IMR-90 (cell line): ENCODE measurements at regions not wholly inside any gene's neighbourhood (a gene's known extent, or its start where the extent isn't known, plus 50 kb on each side); places are given as distances from the start of the nearest gene placed in this dataset.
A peak's percentile ranks its signal among the peaks of the same experiment; 100 is the strongest.

Experiments used
- ATAC-seq: fragments of 200-7000 bp; cut with Tn5 transposase; 2 replicates; pipeline ENCODE4 v1.9.1; 2020; ENCODE audit warnings: low read depth, mild to moderate bottlenecking, moderate library complexity
- BruUV-seq: library from RNA; stranded (reverse); fragments of 400-500 nt; replicated peaks from 2 replicates; lab custom pipeline; 2021; lab: Mats Ljungman, UMichigan
- CTCF ChIA-PET: fragments of 300-600 bp; formaldehyde crosslinking; extraction: SDS; loops from one replicate; lab custom pipeline; 2021; ENCODE audit warnings: antibody characterized with exemption; lab: Yijun Ruan, JAX
- POLR2A ChIA-PET: fragments of 300-600 bp; sonication (Branson Sonifier 250); formaldehyde crosslinking; loops from one replicate; lab custom pipeline; 2022; ENCODE audit warnings: antibody characterized with exemption; ENCODE audit not compliant: unreplicated experiment; lab: Charles Lee
- DNase-seq: peaks from one replicate; pipeline ENCODE4 v3.0.0; 2013
- H2AFZ ChIP-seq: replicated peaks from 2 replicates; pipeline ENCODE3; 2013; ENCODE audit warnings: low read length, mild to moderate bottlenecking; ENCODE audit not compliant: poor library complexity
- H2AK5ac ChIP-seq: 2 replicates; pipeline ENCODE4 v1.6.1; 2013; ENCODE audit warnings: low read depth, low read length, inconsistent platforms
- H2AK9ac ChIP-seq: replicated peaks from 2 replicates; pipeline ENCODE3; 2013; ENCODE audit warnings: mild to moderate bottlenecking, low read depth, low read length, moderate library complexity; ENCODE audit not compliant: poor library complexity
- H2BK120ac ChIP-seq: 2 replicates; pipeline ENCODE4 v1.6.1; 2013; ENCODE audit warnings: low read depth, low read length, inconsistent platforms
- H2BK15ac ChIP-seq: 3 replicates; pipeline ENCODE4 v1.6.1; 2013; ENCODE audit warnings: low read depth, low read length, inconsistent platforms
- H2BK20ac ChIP-seq: 2 replicates; pipeline ENCODE4 v1.6.1; 2013; ENCODE audit warnings: low read depth, mild to moderate bottlenecking, inconsistent platforms, low read length, moderate library complexity
- H2BK5ac ChIP-seq: 2 replicates; pipeline ENCODE4 v1.6.1; 2013; ENCODE audit warnings: mild to moderate bottlenecking, low read depth, low read length, inconsistent platforms; ENCODE audit not compliant: poor library complexity, severe bottlenecking
- H3K14ac ChIP-seq: replicated peaks from 2 replicates; pipeline ENCODE4 v1.6.1; 2013; ENCODE audit warnings: low read depth, low read length, inconsistent platforms
- H3K18ac ChIP-seq: 2 replicates; pipeline ENCODE4 v1.6.1; 2013; ENCODE audit warnings: low read depth, low read length, control low read depth
- H3K23ac ChIP-seq: 2 replicates; pipeline ENCODE4 v1.6.1; 2013; ENCODE audit warnings: low read depth, low read length, inconsistent platforms
- H3K27ac ChIP-seq: 2 replicates; pipeline ENCODE4 v1.5.1; 2013; ENCODE audit warnings: mild to moderate bottlenecking, control low read depth, low read length; ENCODE audit not compliant: insufficient read depth
- H3K27me3 ChIP-seq: 2 replicates; pipeline ENCODE4 v1.6.1; 2013; ENCODE audit warnings: low read length; ENCODE audit not compliant: control insufficient read depth, insufficient read depth
- H3K36me3 ChIP-seq: 2 replicates; pipeline ENCODE4 v1.6.1; 2013; ENCODE audit warnings: low read length, mixed read lengths; ENCODE audit not compliant: control insufficient read depth, insufficient read depth
- H3K4ac ChIP-seq: 2 replicates; pipeline ENCODE4 v1.6.1; 2013; ENCODE audit warnings: low read depth, low read length, inconsistent platforms
- H3K4me1 ChIP-seq: 2 replicates; pipeline ENCODE4 v1.6.1; 2013; ENCODE audit warnings: low read length, mixed read lengths; ENCODE audit not compliant: control insufficient read depth, insufficient read depth
- H3K4me2 ChIP-seq: 2 replicates; pipeline ENCODE4 v1.6.1; 2013; ENCODE audit warnings: low read depth, mild to moderate bottlenecking, control low read depth, low read length, moderate library complexity
- H3K4me3 ChIP-seq: 2 replicates; pipeline ENCODE4 v1.5.1; 2013; ENCODE audit warnings: low read depth, mild to moderate bottlenecking, control low read depth, low read length, moderate library complexity; ENCODE audit not compliant: insufficient read depth
- H3K56ac ChIP-seq: 2 replicates; pipeline ENCODE4 v1.6.1; 2013; ENCODE audit warnings: low read length, inconsistent platforms; ENCODE audit not compliant: insufficient read depth; ENCODE audit errors: extremely low read depth
- H3K79me1 ChIP-seq, 2 experiments: 2 replicates each; pipeline ENCODE4 v1.6.1; 2013; ENCODE audit warnings: low read length in 2 of 2, inconsistent platforms in 1 of 2, low read depth in 1 of 2
- H3K9ac ChIP-seq: 2 replicates; pipeline ENCODE4 v1.6.1; 2013; ENCODE audit warnings: low read depth, low read length, control low read depth
- H3K9me1 ChIP-seq: 2 replicates; pipeline ENCODE4 v1.6.1; 2013; ENCODE audit warnings: low read length, inconsistent platforms; ENCODE audit not compliant: insufficient read depth
- H3K9me3 ChIP-seq: 2 replicates; pipeline ENCODE4 v1.6.1; 2013; ENCODE audit warnings: low read length; ENCODE audit not compliant: control insufficient read depth, insufficient read depth
- H4K20me1 ChIP-seq: 2 replicates; pipeline ENCODE4 v1.6.1; 2013; ENCODE audit warnings: low read length, inconsistent platforms; ENCODE audit not compliant: insufficient read depth
- H4K5ac ChIP-seq: 2 replicates; pipeline ENCODE4 v1.6.1; 2013; ENCODE audit warnings: mild to moderate bottlenecking, low read depth, low read length, control low read depth
- H4K8ac ChIP-seq, 2 experiments: 2 replicates each; pipeline ENCODE4 v1.6.1; 2013; ENCODE audit warnings: low read depth in 2 of 2, low read length in 2 of 2, control low read depth in 1 of 2, inconsistent platforms in 1 of 2
- H4K91ac ChIP-seq: 2 replicates; pipeline ENCODE4 v1.6.1; 2013; ENCODE audit warnings: low read depth, low read length, inconsistent platforms; ENCODE audit not compliant: insufficient read depth
- RCOR1 ChIP-seq: IDR thresholded peaks from 2 replicates; pipeline ENCODE4 v1.6.1; 2012; ENCODE audit warnings: mild to moderate bottlenecking, low read length, improper control_type of control experiment; ENCODE audit not compliant: insufficient replicate concordance
- USF2 ChIP-seq: fragments of 150-350 bp; IDR thresholded peaks from 2 replicates; pipeline ENCODE4 v1.6.1; 2017; ENCODE audit warnings: mild to moderate bottlenecking, antibody characterized with exemption, low read length, low read depth
- WGBS, 2 experiments: methylation state at CpG; one replicate each; pipeline versions ENCODE4 v1.1.5 to v1.1.7; 2013; ENCODE audit warnings: missing lambda C conversion rate in 2 of 2; ENCODE audit not compliant: insufficient read length in 1 of 2; ENCODE audit errors: extremely low coverage in 2 of 2; 5-methylcytosine and 5-hydroxymethylcytosine counted together
- dilution Hi-C: fragments of 300-500 bp; cut with HindIII; formaldehyde crosslinking; loops from one replicate; pipeline ENCODE4 v1.14.3; 2018; ENCODE audit warnings: low sequenced_read_pairs; ENCODE audit not compliant: unreplicated experiment
- in situ Hi-C: fragments of 300-500 bp; cut with MboI; formaldehyde crosslinking; loops from 3 replicates; pipeline ENCODE4 v1.14.3; 2019; ENCODE audit warnings: low sequenced_read_pairs, inconsistent platforms, mixed read lengths
- intact Hi-C: fragments of 100-400 bp; cut with micrococcal nuclease; formaldehyde crosslinking; loops from 2 replicates; pipeline ENCODE4 v1.10.0; 2022

GRCh38 chr18:61754039-61754583 is 138.7 kb downstream of the RNF152 start:
- TF ChIP-seq RCOR1 (no peak), USF2 (peak; percentile 36; the same call in 1 of the 2 replicates)
- no peak overlapping the region for H3K9ac ChIP-seq
- no TSS peak for BruUV-seq
- no peak; the same call in 1 of the 2 replicates for ATAC-seq
- no peak overlapping the region for H3K4ac ChIP-seq
- POLR2A ChIA-PET = no interaction called here
- no peak overlapping the region for H2BK20ac ChIP-seq
- no peaks in the 10 kb centered on the region for H3K36me3 ChIP-seq
- H4K5ac ChIP-seq = no peak overlapping the region
- no peak overlapping the region for H2BK120ac ChIP-seq
- H4K8ac ChIP-seq = no peak overlapping the region
- no peaks in the 10 kb centered on the region for H4K20me1 ChIP-seq
- no peak overlapping the region for H3K18ac ChIP-seq
- 68% methylated on average over 3 of the region's 5 CpGs; no CpG with 5 or more reads in 1 of the 2 experiments for WGBS, 2 experiments
- H3K9me3 ChIP-seq = no peaks in the 10 kb centered on the region
- no peak overlapping the region for H2AK9ac ChIP-seq
- H3K4me1 ChIP-seq = peaks cover 1% of the 10 kb centered on the region; the same call in 1 of the 2 replicates
- no peak overlapping the region for H2AFZ ChIP-seq
- no peak overlapping the region for H3K14ac ChIP-seq
- no peak overlapping the region for H2BK5ac ChIP-seq
- dilution Hi-C loops = no loop called here
- intact Hi-C loops = no loop called here
- H3K27me3 ChIP-seq = no peaks in the 10 kb centered on the region
- no peaks in the 10 kb centered on the region for H3K9me1 ChIP-seq
- no peak overlapping the region for H2BK15ac ChIP-seq
- no peak overlapping the region for H3K4me2 ChIP-seq
- CTCF ChIA-PET = no interaction called here
- no peak overlapping the region for H3K4me3 ChIP-seq
- H4K91ac ChIP-seq = no peak overlapping the region
- H2AK5ac ChIP-seq = no peak overlapping the region
- DNase-seq = no peak
- H3K56ac ChIP-seq = no peak overlapping the region
- no peaks in the 10 kb centered on the region for H3K79me1 ChIP-seq
- no peak overlapping the region for H3K23ac ChIP-seq
- in situ Hi-C loops = no loop called here
- H3K27ac ChIP-seq = no peak overlapping the region
